Nephron (organoid): ENCODE measurements at regions not wholly inside any gene's neighbourhood (a gene's known extent, or its start where the extent isn't known, plus 50 kb on each side); places are given as distances from the start of the nearest gene placed in this dataset.

ENCODE experiments used
- H3K27ac Mint-ChIP-seq, 3 experiments: 2 replicates each; pipeline ENCODE4 v1.8.0; 2020; ENCODE audit warnings: mixed read lengths in 3 of 3, mild to moderate bottlenecking in 2 of 3, moderate library complexity in 1 of 3
- H3K27me3 Mint-ChIP-seq: 2 replicates; pipeline ENCODE4 v1.8.0; 2021; ENCODE audit warnings: low read depth, mild to moderate bottlenecking, moderate library complexity, mixed read lengths
- H3K36me3 Mint-ChIP-seq: 2 replicates; pipeline ENCODE4 v1.8.0; 2020; ENCODE audit warnings: low read depth, mixed read lengths
- H3K4me1 Mint-ChIP-seq: 2 replicates; pipeline ENCODE4 v1.8.0; 2020; ENCODE audit warnings: mixed read lengths
- H3K4me3 Mint-ChIP-seq, 3 experiments: 2 replicates each; pipeline ENCODE4 v1.8.0; 2020; ENCODE audit warnings: mild to moderate bottlenecking in 3 of 3, mixed read lengths in 3 of 3, moderate library complexity in 2 of 3
- H3K9me3 Mint-ChIP-seq: 2 replicates; pipeline ENCODE4 v1.8.0; 2020; ENCODE audit warnings: mixed read lengths
- CTCF ChIP-seq, 3 experiments: fragments of 200-600 bp; sonication (generic); IDR thresholded peaks; one replicate each; pipeline ENCODE4 v1.5.0; 2021; ENCODE audit warnings: antibody characterized with exemption in 3 of 3; ENCODE audit not compliant: unreplicated experiment in 3 of 3

GRCh38 chr10:43983405-43983804 lies 334.7 kb upstream of the ZNF32 start:
- no peak for TF ChIP-seq CTCF (IDR thresholded peaks at IDR 0.05; ENCODE audit: unreplicated experiment in 3 of 3)
- Mint-ChIP-seq H3K9me3 (peaks cover 11% of the 10 kb centered on the region), H3K4me3 (no peak overlapping the region), H3K27ac (no peak overlapping the region), H3K4me1 (no peaks in the 10 kb centered on the region), H3K27me3 (no peaks in the 10 kb centered on the region), H3K36me3 (no peaks in the 10 kb centered on the region)

GRCh38 chr10:43982250-43982649 lies 333.6 kb upstream of the ZNF32 start:
- no peaks in the 10 kb centered on the region for H3K36me3 Mint-ChIP-seq
- H3K9me3 Mint-ChIP-seq: peaks cover under 1% of the 10 kb centered on the region
- no peak overlapping the region for H3K4me3 Mint-ChIP-seq
- no peaks in the 10 kb centered on the region for H3K27me3 Mint-ChIP-seq
- no peak for TF ChIP-seq CTCF (IDR thresholded peaks at IDR 0.05; ENCODE audit: unreplicated experiment in 3 of 3)
- H3K4me1 Mint-ChIP-seq: peaks cover 6% of the 10 kb centered on the region
- no peak overlapping the region for H3K27ac Mint-ChIP-seq

- no peaks in the 10 kb centered on the region for H3K36me3 Mint-ChIP-seq
- peaks cover 10% of the 10 kb centered on the region for H3K4me1 Mint-ChIP-seq
- no peak for TF ChIP-seq CTCF (IDR thresholded peaks at IDR 0.05; ENCODE audit: unreplicated experiment in 3 of 3)
- no peak overlapping the region for H3K27ac Mint-ChIP-seq
- no peaks in the 10 kb centered on the region for H3K27me3 Mint-ChIP-seq
- no peaks in the 10 kb centered on the region for H3K9me3 Mint-ChIP-seq
- H3K4me3 Mint-ChIP-seq: no peak overlapping the region
These were observed 333.0 kb upstream of the ZNF32 start for GRCh38 chr10:43981696-43982095.

- no peak for TF ChIP-seq CTCF (IDR thresholded peaks at IDR 0.05; ENCODE audit: unreplicated experiment in 3 of 3)
- Mint-ChIP-seq H3K27ac (no peak overlapping the region), H3K4me3 (no peak overlapping the region)
These were observed 332.6 kb upstream of the ZNF32 start for GRCh38 chr10:43981232-43981631.

GRCh38 chr10:43980715-43981114 lies 332.0 kb upstream of the ZNF32 start:
- no peak for TF ChIP-seq CTCF (IDR thresholded peaks at IDR 0.05; ENCODE audit: unreplicated experiment in 3 of 3)
- no peak overlapping the region for H3K4me3 Mint-ChIP-seq
- H3K27me3 Mint-ChIP-seq: no peaks in the 10 kb centered on the region
- no peaks in the 10 kb centered on the region for H3K9me3 Mint-ChIP-seq
- H3K4me1 Mint-ChIP-seq: peaks cover 10% of the 10 kb centered on the region
- H3K27ac Mint-ChIP-seq: no peak overlapping the region
- H3K36me3 Mint-ChIP-seq: no peaks in the 10 kb centered on the region

More at GRCh38 chr10:43981232-43981631, 332.6 kb upstream of the ZNF32 start:
- no peaks in the 10 kb centered on the region for H3K27me3 Mint-ChIP-seq
- H3K4me1 Mint-ChIP-seq: peaks cover 10% of the 10 kb centered on the region
- H3K36me3 Mint-ChIP-seq: no peaks in the 10 kb centered on the region
- no peaks in the 10 kb centered on the region for H3K9me3 Mint-ChIP-seq

GRCh38 chr10:43980313-43980712 lies 331.6 kb upstream of the ZNF32 start:
- Mint-ChIP-seq H3K4me3 (no peak overlapping the region), H3K27ac (no peak overlapping the region), H3K9me3 (no peaks in the 10 kb centered on the region), H3K36me3 (no peaks in the 10 kb centered on the region), H3K27me3 (no peaks in the 10 kb centered on the region), H3K4me1 (peaks cover 10% of the 10 kb centered on the region)
- no peak for TF ChIP-seq CTCF (IDR thresholded peaks at IDR 0.05; ENCODE audit: unreplicated experiment in 3 of 3)
